Mesodermal cell (in vitro differentiated cells): ENCODE measurements at regions not wholly inside any gene's neighbourhood (a gene's known extent, or its start where the extent isn't known, plus 50 kb on each side); places are given as distances from the start of the nearest gene placed in this dataset.

Source experiments
- H3K27ac ChIP-seq: 2 replicates; pipeline ENCODE4 v1.7.0; 2013; ENCODE audit warnings: mild to moderate bottlenecking, low read depth, low read length, moderate library complexity; ENCODE audit not compliant: severe bottlenecking
- H3K36me3 ChIP-seq: 2 replicates; pipeline ENCODE4 v1.7.1; 2013; ENCODE audit warnings: mild to moderate bottlenecking, low read length, moderate library complexity; ENCODE audit not compliant: control insufficient read depth, insufficient read depth
- H3K4me1 ChIP-seq: one replicate; pipeline ENCODE4 v1.7.1; 2013; ENCODE audit warnings: mild to moderate bottlenecking, low read length; ENCODE audit not compliant: insufficient read depth, control insufficient read depth, poor library complexity, severe bottlenecking
- H3K4me3 ChIP-seq: 2 replicates; pipeline ENCODE4 v1.7.0; 2013; ENCODE audit warnings: low read length, control low read depth, mild to moderate bottlenecking; ENCODE audit not compliant: insufficient read depth, poor library complexity, severe bottlenecking; ENCODE audit errors: extremely low read depth
- H3K9me3 ChIP-seq: 2 replicates; pipeline ENCODE4 v1.7.1; 2013; ENCODE audit warnings: mild to moderate bottlenecking, low read length, moderate library complexity; ENCODE audit not compliant: control insufficient read depth
- WGBS, 2 experiments: methylation state at CpG; one replicate each; pipeline ENCODE4 v1.1.5; 2013; ENCODE audit warnings: missing lambda C conversion rate in 2 of 2; ENCODE audit not compliant: insufficient coverage in 2 of 2; 5-methylcytosine and 5-hydroxymethylcytosine counted together

DNA sequence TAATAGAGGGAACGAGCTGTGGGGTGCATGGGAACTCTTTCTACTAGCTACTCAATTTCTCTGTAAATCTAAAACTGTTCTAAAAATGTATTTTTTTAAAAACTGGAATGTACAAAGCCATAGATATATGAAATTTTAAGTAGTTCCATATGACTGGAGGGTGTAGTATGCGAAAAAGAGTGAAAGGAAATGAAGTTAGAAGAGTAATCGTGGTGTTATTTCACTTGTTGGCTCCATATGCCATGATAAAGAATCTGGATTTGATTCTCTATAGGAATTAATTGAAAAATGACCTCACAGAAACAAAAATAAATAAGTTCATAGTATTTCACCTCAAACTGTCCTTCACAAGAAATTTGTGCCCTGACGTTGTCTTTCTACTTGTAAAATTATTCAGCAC is 500.2 kb downstream of the TENT5A start:
- Histone ChIP-seq H3K4me3 (no peak overlapping the region), H3K27ac (no peak overlapping the region), H3K4me1 (no peaks in the 10 kb centered on the region), H3K9me3 (no peaks in the 10 kb centered on the region), H3K36me3 (no peaks in the 10 kb centered on the region)
- WGBS, 2 experiments: 100% methylated on average over 1 of the region's 4 CpGs; no CpG with 5 or more reads in 1 of the 2 experiments

DNA sequence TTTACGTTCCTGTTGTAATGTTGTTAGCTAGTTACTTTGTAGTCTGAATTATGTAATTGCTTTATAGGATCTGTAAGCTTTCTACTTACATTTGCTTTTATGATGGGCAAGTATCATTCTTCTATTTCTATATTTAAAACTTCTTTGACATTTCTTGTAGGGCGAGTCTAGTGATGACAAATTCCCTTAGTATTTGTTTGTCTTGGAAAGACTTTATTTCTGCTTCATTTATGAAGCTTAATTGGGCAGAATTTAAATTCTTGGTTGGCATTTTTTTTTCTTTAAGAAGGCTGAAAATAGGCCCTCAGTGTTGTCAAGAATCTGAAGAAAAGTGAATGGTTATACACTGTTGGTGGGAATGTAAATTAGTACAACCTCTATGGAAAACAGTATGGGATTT is 506.3 kb downstream of the TENT5A start:
- Histone ChIP-seq H3K36me3 (no peaks in the 10 kb centered on the region), H3K9me3 (no peaks in the 10 kb centered on the region), H3K4me3 (no peak overlapping the region), H3K4me1 (no peaks in the 10 kb centered on the region), H3K27ac (no peak overlapping the region)
- whole genome bisulfite sequencing, 2 experiments: no CpG with 5 or more reads among the region's 2 CpGs

DNA sequence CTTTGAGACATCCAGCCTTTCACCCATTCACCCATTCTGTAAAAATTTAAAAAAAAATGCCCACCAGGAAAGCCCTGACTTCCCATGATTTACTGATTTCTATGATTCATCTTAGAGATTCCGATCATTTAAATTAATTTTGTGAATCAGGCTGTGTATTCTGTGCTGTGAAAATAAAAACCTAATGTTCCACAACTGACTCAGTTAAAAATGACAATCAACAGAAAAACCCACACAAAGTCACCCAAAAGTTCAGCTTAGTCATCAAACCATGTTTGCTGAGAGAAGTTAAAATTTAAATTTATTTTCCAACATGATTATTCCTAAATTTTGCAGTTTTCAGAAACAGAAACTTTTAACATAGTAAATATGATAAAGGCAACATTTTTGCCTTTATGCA is 509.9 kb downstream of the TENT5A start:
- Histone ChIP-seq H3K4me3 (no peak overlapping the region), H3K4me1 (no peaks in the 10 kb centered on the region), H3K9me3 (no peaks in the 10 kb centered on the region), H3K27ac (no peak overlapping the region), H3K36me3 (no peaks in the 10 kb centered on the region)
- WGBS, 2 experiments: no CpG with 5 or more reads among the region's 1 CpG

DNA sequence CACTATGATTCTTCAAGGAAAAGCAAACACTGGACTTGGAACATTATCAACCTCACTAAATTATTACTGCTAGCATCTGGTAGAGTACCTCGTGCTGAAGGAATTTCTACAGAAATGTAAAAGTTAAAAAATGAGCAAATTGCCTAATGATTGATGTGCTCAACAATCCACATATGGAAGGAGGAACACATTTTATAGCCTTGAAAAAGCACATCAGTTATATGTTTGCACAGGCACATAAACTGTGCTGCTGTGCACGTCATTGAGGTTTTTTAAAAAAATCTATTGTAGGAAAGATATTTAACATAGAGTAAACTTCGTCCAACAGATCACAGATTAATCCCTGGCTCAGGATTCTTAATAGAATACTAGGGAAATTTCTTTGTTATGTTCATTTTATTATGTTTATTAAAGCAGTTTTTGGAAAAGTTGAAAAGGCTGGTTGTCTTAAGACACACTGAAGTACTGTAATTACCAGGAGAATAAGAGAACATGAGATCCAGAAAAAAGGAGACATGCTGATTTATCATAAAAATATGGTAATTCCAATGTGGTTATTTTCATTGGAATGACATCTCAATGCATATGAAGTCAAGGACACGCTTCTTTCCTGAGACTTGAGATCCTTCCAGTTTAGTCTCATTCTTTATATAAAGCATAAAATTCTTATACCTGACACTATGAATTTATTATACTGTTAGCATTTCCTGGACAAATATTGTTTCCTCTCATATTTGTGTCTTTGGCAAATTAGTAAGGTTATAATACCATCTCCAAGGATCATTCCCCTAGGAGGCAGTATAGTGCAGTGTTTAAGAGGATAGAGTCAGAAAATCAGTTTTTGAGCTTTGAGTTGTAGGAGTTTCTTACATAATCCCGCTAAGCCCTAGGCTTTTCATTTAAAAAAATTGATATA is 511.1 kb downstream of the TENT5A start:
- Histone ChIP-seq H3K36me3 (no peaks in the 10 kb centered on the region), H3K27ac (no peak overlapping the region), H3K4me3 (no peak overlapping the region), H3K9me3 (no peaks in the 10 kb centered on the region), H3K4me1 (no peaks in the 10 kb centered on the region)
- WGBS, 2 experiments: no CpG with 5 or more reads among the region's 5 CpGs

DNA sequence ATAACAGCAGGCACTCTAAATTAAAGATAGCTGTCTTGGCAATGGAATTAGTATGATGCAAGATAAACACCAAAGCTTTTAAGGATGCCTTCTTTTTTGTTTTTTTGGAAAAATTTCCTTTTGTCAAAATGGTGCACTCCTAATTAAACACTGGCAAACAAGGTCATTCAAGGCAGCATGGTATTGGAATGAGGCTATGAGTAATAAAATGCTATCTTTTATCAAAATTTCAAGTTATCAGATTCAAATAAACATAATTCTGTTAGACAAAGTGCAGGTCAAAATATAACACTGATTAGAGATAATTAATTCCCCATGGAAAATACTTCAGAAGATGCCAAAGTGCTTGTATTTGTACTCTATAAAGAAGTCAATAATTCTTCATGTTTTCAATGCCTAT is 514.1 kb downstream of the TENT5A start:
- Histone ChIP-seq H3K36me3 (no peaks in the 10 kb centered on the region), H3K9me3 (no peaks in the 10 kb centered on the region), H3K27ac (no peak overlapping the region), H3K4me3 (no peak overlapping the region), H3K4me1 (no peaks in the 10 kb centered on the region)

DNA sequence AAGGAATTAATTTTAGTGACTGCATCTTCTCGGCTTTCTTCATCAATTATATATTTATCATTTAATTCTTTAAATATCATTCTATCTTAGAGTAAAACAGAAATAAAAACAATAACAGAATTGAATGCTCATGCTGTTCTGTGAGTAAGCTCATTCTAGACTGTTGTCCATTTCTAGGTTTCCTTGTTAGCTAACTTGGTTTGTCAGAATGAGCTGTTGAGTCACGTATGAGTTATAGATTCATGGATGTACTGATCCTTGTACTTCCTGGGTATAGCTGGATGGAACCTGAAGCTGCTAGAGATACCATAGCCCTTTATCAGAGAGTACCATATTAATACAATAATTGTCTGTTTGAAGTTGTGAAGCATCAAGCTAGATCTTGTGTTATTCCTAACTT is 515.3 kb downstream of the TENT5A start:
- WGBS, 2 experiments: no CpG with 5 or more reads among the region's 2 CpGs
- Histone ChIP-seq H3K4me3 (no peak overlapping the region), H3K9me3 (no peaks in the 10 kb centered on the region), H3K36me3 (no peaks in the 10 kb centered on the region), H3K4me1 (no peaks in the 10 kb centered on the region), H3K27ac (no peak overlapping the region)

DNA sequence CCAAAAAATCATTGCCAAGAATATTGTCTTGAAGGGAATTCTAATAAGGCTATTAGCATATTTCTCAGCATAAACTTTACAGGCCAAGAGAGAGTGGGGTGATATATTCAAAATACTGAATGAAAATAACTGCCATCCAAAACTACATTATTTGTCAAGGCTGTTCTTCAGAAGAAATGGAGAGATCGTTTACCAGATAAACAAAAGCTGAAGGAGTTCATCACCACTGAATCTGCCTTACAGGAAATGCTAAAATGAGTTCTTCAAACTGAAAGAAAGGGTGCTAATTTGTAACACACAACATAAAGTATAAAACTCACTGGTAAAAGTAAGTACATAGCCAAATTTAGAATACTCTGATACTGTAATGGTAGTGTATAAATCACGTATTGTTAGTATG is 517.0 kb downstream of the TENT5A start:
- H3K36me3 ChIP-seq: no peaks in the 10 kb centered on the region
- H3K4me1 ChIP-seq: no peaks in the 10 kb centered on the region
- WGBS, 2 experiments: no CpG with 5 or more reads among the region's 2 CpGs
- no peaks in the 10 kb centered on the region for H3K9me3 ChIP-seq
- no peak overlapping the region for H3K4me3 ChIP-seq
- no peak overlapping the region for H3K27ac ChIP-seq

DNA sequence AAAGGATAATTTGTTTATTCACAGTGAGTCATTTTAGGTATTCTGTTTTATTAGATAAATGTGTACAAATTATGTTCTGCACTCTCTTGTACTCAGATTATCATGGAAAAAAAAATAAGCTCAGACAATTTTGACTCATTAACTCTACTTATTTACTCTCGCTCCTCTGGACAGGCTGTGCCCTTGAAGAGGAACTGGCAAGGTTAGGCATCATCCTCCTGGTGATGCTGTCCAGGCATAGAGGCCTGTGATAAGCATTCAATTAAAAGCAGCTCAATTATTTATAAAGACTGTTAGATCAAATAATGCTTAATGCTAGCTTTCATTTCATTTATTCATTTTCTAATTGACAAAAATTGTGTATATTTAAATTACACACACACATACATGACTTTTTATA is 518.5 kb downstream of the TENT5A start:
- Histone ChIP-seq H3K4me1 (no peaks in the 10 kb centered on the region), H3K27ac (no peak overlapping the region), H3K4me3 (no peak overlapping the region), H3K9me3 (no peaks in the 10 kb centered on the region), H3K36me3 (no peaks in the 10 kb centered on the region)
- WGBS, 2 experiments: 83% methylated on average over 1 of the region's 1 CpG; no CpG with 5 or more reads in 1 of the 2 experiments

DNA sequence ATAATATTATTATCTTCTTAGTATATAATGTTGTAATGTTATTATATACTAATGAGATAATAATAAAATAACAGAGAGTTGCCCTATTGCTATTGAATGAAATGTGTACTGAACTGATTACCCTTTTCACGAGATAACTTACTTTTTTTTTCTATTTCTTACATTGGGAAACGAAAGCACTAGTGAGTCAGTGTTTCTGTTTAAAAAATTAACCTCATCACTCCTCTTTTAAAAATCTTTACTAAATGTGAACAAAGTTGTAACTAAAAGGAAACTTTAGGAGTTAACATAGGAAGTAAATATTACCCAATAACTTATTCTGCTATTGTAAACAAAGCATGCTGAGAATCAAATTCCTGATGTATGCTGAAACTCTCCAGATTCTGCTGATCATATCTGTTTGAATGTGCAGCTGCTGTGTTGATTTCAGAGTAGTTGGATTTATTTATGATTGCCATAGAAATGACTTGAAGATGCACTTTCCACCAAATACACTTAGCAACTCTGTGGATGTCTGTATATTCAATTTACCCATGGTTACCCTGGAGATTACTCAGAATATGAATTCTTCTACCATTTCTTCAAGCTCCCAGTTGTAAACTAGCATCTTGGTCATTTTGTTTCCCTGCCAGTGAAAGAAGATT is 523.4 kb downstream of the TENT5A start:
- H3K27ac ChIP-seq: no peak overlapping the region
- H3K4me3 ChIP-seq: no peak overlapping the region
- no peaks in the 10 kb centered on the region for H3K36me3 ChIP-seq
- WGBS, 2 experiments: no CpG with 5 or more reads among the region's 2 CpGs
- H3K4me1 ChIP-seq: no peaks in the 10 kb centered on the region
- H3K9me3 ChIP-seq: no peaks in the 10 kb centered on the region

DNA sequence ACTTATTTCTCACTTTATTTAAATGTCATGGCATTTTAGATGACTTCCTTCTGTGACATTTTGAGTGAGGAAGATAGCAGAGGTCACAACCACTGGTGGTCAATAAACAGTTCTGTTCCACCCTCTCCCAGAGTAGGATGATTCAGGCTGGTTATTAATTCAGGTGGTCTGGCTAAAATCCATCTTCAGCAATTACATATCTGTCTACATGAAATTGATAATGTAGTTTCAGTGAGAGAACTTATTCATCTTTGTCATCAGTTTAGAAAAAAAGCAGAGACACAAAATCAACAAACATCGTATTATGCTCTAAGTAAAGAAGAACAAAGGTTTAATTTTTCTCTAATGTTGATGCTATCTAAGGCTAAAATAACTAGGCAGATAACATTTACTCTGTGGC is 525.5 kb downstream of the TENT5A start:
- WGBS, 2 experiments: no CpG with 5 or more reads among the region's 1 CpG

DNA sequence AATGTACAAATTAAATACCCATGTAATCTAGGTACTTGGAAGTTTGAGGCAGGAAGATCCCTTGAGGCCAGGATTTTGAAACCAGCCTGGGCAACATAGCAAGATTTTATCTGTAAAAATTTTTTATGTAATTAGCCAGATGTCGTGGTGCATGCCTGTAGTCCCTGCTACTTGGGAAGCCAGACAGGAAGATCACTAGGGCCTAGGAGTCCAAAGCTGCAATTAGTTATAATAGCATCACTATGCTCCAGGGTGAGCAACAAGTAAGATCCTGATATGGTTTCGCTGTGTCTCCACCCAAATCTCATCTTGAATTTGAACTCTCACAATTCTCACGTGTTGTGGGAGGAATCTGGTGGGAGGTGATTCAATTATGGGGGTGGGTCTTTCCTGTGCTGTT is 535.8 kb downstream of the TENT5A start:
- Histone ChIP-seq H3K9me3 (no peaks in the 10 kb centered on the region), H3K27ac (no peak overlapping the region), H3K4me1 (no peaks in the 10 kb centered on the region), H3K36me3 (no peaks in the 10 kb centered on the region), H3K4me3 (no peak overlapping the region)
- WGBS, 2 experiments: 33 to 38% methylated on average over 1 of the region's 3 CpGs

More for the DNA sequence above, 525.5 kb downstream of the TENT5A start:
- Histone ChIP-seq H3K9me3 (no peaks in the 10 kb centered on the region), H3K4me1 (no peaks in the 10 kb centered on the region), H3K27ac (no peak overlapping the region), H3K36me3 (no peaks in the 10 kb centered on the region), H3K4me3 (no peak overlapping the region)
